ENCODE measurements at regions not wholly inside any gene's neighbourhood (a gene's known extent, or its start where the extent isn't known, plus 50 kb on each side); places are given as distances from the start of the nearest gene placed in this dataset.

DNA sequence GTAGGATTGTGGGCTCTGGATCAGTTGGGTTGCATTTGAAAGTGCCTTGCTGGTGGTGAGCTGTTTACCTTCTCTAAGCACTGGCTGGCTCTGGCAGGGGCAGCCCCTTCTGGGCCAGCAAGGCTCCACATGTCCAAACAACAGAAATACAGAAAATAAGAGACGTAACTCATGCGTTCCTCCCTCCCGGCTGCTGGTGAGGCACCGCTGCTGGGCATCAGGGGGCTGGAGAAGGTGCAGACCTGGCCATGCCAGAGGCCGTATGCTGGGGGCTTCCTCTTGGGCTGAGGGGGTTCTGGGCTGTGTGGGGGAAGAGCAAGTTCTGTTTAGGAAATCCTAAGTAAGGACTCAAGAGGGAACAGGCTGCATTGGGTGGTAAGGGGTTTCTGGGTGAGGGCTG is 140.6 kb downstream of the URI1 start:
- Histone ChIP-seq H3K4me3 (ENCODE audit: low read length) (no peak overlapping the region), H3K4me1 (ENCODE audit: control insufficient read depth, insufficient read depth, low read length) (no peaks in the 10 kb centered on the region), H3K36me3 (ENCODE audit: control insufficient read depth, insufficient read depth, low read length) (no peaks in the 10 kb centered on the region), H3K27ac (ENCODE audit: low read length) (no peak overlapping the region), H3K9me3 (ENCODE audit: control insufficient read depth, insufficient read depth, low read length) (no peaks in the 10 kb centered on the region), H3K27me3 (ENCODE audit: control insufficient read depth, insufficient read depth, low read length) (no peaks in the 10 kb centered on the region)
- TF ChIP-seq, protein P1, sequence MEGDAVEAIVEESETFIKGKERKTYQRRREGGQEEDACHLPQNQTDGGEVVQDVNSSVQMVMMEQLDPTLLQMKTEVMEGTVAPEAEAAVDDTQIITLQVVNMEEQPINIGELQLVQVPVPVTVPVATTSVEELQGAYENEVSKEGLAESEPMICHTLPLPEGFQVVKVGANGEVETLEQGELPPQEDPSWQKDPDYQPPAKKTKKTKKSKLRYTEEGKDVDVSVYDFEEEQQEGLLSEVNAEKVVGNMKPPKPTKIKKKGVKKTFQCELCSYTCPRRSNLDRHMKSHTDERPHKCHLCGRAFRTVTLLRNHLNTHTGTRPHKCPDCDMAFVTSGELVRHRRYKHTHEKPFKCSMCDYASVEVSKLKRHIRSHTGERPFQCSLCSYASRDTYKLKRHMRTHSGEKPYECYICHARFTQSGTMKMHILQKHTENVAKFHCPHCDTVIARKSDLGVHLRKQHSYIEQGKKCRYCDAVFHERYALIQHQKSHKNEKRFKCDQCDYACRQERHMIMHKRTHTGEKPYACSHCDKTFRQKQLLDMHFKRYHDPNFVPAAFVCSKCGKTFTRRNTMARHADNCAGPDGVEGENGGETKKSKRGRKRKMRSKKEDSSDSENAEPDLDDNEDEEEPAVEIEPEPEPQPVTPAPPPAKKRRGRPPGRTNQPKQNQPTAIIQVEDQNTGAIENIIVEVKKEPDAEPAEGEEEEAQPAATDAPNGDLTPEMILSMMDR (IDR thresholded peaks at IDR 0.05): no peak
- Mint-ChIP-seq H3K9me3 (no peaks in the 10 kb centered on the region), H3K27me3 (ENCODE audit: low read depth in 2 of 2) (peaks cover 12 to 13% of the 10 kb centered on the region in 2 donors), H3K4me3 (no peak overlapping the region), H3K4me1 (no peaks in the 10 kb centered on the region), H3K27ac (no peak overlapping the region), H3K36me3 (no peaks in the 10 kb centered on the region)
- no peak for ATAC-seq
- intact Hi-C loops (cut with micrococcal nuclease): no loop called here
- no peak for DNase-seq
- WGBS (ENCODE audit: insufficient coverage): 90% methylated on average over 5 of the region's 5 CpGs

DNA sequence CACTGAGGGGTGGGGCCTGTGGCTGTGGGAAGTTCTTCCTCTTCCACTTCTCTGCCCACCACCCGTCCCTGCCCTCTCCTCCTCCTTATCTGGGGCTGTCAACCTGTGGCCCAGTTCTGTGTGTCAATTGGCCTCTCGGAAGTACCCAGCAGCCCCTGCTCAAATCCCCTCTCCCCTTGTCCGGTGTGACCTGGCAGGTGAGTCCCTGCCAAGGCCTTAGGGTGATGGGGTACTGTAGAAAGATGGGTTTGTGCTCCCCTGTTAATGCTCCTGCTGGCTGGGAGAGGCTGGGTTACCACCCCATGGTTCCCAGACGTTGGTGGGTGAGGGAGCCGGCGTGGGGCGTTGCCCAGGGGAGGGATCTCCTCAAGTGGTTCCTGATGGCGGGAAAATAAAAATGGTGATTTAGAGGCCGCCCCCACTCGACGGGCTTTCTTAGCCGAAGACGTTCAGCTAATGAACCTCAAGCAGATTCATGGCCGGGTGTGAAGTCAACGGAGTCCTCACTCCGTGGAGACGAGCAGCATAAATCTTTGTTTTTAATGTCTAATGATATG is 141.2 kb downstream of the URI1 start:
- no peaks in the 10 kb centered on the region for H3K4me1 Mint-ChIP-seq
- no peak overlapping the region for H3K4me3 Mint-ChIP-seq
- Histone ChIP-seq H3K9me3 (ENCODE audit: control insufficient read depth, insufficient read depth, low read length) (no peaks in the 10 kb centered on the region), H3K27me3 (ENCODE audit: control insufficient read depth, insufficient read depth, low read length) (no peaks in the 10 kb centered on the region), H3K4me1 (ENCODE audit: control insufficient read depth, insufficient read depth, low read length) (no peaks in the 10 kb centered on the region), H3K4me3 (ENCODE audit: low read length) (no peak overlapping the region), H3K36me3 (ENCODE audit: control insufficient read depth, insufficient read depth, low read length) (no peaks in the 10 kb centered on the region), H3K27ac (ENCODE audit: low read length) (no peak overlapping the region)
- H3K9me3 Mint-ChIP-seq: no peaks in the 10 kb centered on the region
- TF ChIP-seq, protein P1 (IDR thresholded peaks at IDR 0.05): no peak
- no peak for DNase-seq
- no peaks in the 10 kb centered on the region for H3K36me3 Mint-ChIP-seq
- WGBS (ENCODE audit: insufficient coverage): 90% methylated on average over 17 of the region's 17 CpGs
- ATAC-seq: no peak
- no peak overlapping the region for H3K27ac Mint-ChIP-seq
- H3K27me3 Mint-ChIP-seq (ENCODE audit: low read depth in 2 of 2): peaks cover 12 to 13% of the 10 kb centered on the region in 2 donors
- intact Hi-C loops (cut with micrococcal nuclease): no loop called here

DNA sequence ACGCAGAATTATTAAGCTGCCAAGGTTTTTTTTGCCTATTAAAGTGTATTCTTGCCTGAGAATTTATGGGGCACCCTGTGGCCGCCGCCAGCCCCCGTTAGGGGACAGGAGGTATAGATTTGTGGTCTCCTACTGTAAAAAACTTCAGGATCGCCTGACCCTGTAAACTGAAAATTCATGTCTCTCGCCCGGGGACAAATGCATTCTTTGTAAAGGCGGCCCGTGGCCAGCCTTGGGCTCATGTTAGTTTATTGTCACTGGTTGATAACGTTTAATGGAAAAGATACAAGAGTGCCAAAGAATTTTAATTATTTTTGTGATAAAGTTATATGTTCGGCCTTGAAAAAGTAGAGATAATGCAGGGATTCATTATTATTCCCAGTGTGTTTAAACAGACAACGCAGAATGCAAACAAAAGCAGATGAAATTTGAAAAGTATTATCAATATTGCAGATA is 141.7 kb downstream of the URI1 start:
- Mint-ChIP-seq H3K9me3 (no peaks in the 10 kb centered on the region), H3K4me1 (no peaks in the 10 kb centered on the region), H3K27me3 (ENCODE audit: low read depth in 2 of 2) (peaks cover 12 to 13% of the 10 kb centered on the region in 2 donors), H3K4me3 (no peak overlapping the region), H3K27ac (no peak overlapping the region), H3K36me3 (no peaks in the 10 kb centered on the region)
- H3K36me3 ChIP-seq (ENCODE audit: control insufficient read depth, insufficient read depth, low read length): no peaks in the 10 kb centered on the region
- DNase-seq (no peak), ATAC-seq (no peak)
- no peaks in the 10 kb centered on the region for H3K27me3 ChIP-seq (ENCODE audit: control insufficient read depth, insufficient read depth, low read length)
- H3K4me3 ChIP-seq (ENCODE audit: low read length): no peak overlapping the region
- no peaks in the 10 kb centered on the region for H3K9me3 ChIP-seq (ENCODE audit: control insufficient read depth, insufficient read depth, low read length)
- TF ChIP-seq, protein P1 (IDR thresholded peaks at IDR 0.05): no peak
- 89% methylated on average over 12 of the region's 12 CpGs for WGBS (ENCODE audit: insufficient coverage)
- intact Hi-C loops (cut with micrococcal nuclease): no loop called here
- no peak overlapping the region for H3K27ac ChIP-seq (ENCODE audit: low read length)
- H3K4me1 ChIP-seq (ENCODE audit: control insufficient read depth, insufficient read depth, low read length): no peaks in the 10 kb centered on the region

DNA sequence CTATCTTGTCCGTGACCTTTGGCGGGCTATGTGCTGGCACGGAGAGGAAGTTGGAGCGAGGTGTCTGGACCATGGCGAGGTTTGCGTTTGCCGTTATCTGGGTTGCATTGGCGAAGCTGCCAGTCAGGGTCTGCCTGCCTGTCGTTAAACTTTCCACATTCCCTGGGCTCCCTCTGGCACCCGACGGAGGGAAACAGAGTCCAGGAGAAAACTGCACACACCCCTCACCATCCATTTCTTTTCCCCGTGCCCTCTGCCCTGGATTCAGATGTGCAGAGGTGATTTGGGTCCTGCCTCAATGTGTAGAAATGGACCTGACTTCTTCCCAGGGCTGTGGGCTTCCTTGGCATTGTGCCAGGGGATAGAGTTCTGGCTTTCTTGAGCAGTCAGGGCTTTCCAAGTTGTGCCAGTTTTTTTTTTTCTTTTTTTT is 142.4 kb downstream of the URI1 start:
- no peak overlapping the region for H3K27ac ChIP-seq (ENCODE audit: low read length)
- Mint-ChIP-seq H3K4me3 (no peak overlapping the region), H3K4me1 (no peaks in the 10 kb centered on the region), H3K27me3 (ENCODE audit: low read depth in 2 of 2) (peaks cover 7 to 13% of the 10 kb centered on the region in 2 donors), H3K36me3 (no peaks in the 10 kb centered on the region), H3K27ac (no peak overlapping the region), H3K9me3 (no peaks in the 10 kb centered on the region)
- TF ChIP-seq, protein P1 (IDR thresholded peaks at IDR 0.05): no peak
- no peaks in the 10 kb centered on the region for H3K9me3 ChIP-seq (ENCODE audit: control insufficient read depth, insufficient read depth, low read length)
- no peaks in the 10 kb centered on the region for H3K36me3 ChIP-seq (ENCODE audit: control insufficient read depth, insufficient read depth, low read length)
- ATAC-seq (no peak), DNase-seq (no peak)
- no peak overlapping the region for H3K4me3 ChIP-seq (ENCODE audit: low read length)
- WGBS (ENCODE audit: insufficient coverage): 92% methylated on average over 12 of the region's 12 CpGs
- H3K27me3 ChIP-seq (ENCODE audit: control insufficient read depth, insufficient read depth, low read length): no peaks in the 10 kb centered on the region
- intact Hi-C loops (cut with micrococcal nuclease): no loop called here
- no peaks in the 10 kb centered on the region for H3K4me1 ChIP-seq (ENCODE audit: control insufficient read depth, insufficient read depth, low read length)
